GM19238 (cell line): ENCODE measurements at regions not wholly inside any gene's neighbourhood (a gene's known extent, or its start where the extent isn't known, plus 50 kb on each side); places are given as distances from the start of the nearest gene placed in this dataset.
A peak's percentile ranks its signal among the peaks of the same experiment; 100 is the strongest.
"Not testable (repeated sequence)": the region's sequence is repeated elsewhere in the genome, so short reads cannot be mapped to it uniquely, and the experiment has no call there.

Source experiments
- DNase-seq: peaks from one replicate; pipeline ENCODE4 v3.0.0; 2011; ENCODE audit warnings: low spot score; ENCODE audit not compliant: insufficient read length

- DNase-seq = no peak
These were observed 120.5 kb downstream of the PMAIP1 start for GRCh38 chr18:60020107-60020925.

- no peak for DNase-seq
These were observed 119.7 kb downstream of the PMAIP1 start for GRCh38 chr18:60019463-60019840.

- DNase-seq = no peak
These were observed 119.0 kb downstream of the PMAIP1 start for GRCh38 chr18:60018618-60019462.

- DNase-seq = not testable (repeated sequence)
These were observed 118.3 kb downstream of the PMAIP1 start for GRCh38 chr18:60018134-60018533.

GRCh38 chr18:60017371-60017770 lies 117.6 kb downstream of the PMAIP1 start:
- no peak for DNase-seq

GRCh38 chr18:60015826-60016225 lies 116.0 kb downstream of the PMAIP1 start:
- DNase-seq = not testable (repeated sequence)

GRCh38 chr18:60013148-60013547 lies 113.4 kb downstream of the PMAIP1 start:
- not testable (repeated sequence) for DNase-seq

GRCh38 chr18:60010984-60011383 lies 111.2 kb downstream of the PMAIP1 start:
- no peak for DNase-seq

GRCh38 chr18:60010513-60010912 lies 110.7 kb downstream of the PMAIP1 start:
- no peak for DNase-seq

GRCh38 chr18:60007661-60008060 lies 107.9 kb downstream of the PMAIP1 start:
- no peak for DNase-seq

- no peak for DNase-seq
These were observed 103.9 kb downstream of the PMAIP1 start for GRCh38 chr18:60003610-60004185.

- DNase-seq = peak; percentile 10
These were observed 96.7 kb downstream of the PMAIP1 start for GRCh38 chr18:59996370-59996966.

GRCh38 chr18:59994357-59994756 lies 94.6 kb downstream of the PMAIP1 start:
- no peak for DNase-seq

- DNase-seq = no peak
These were observed 93.8 kb downstream of the PMAIP1 start for GRCh38 chr18:59993560-59993959.

GRCh38 chr18:59990121-59990823 lies 90.5 kb downstream of the PMAIP1 start:
- DNase-seq = no peak

GRCh38 chr18:59988098-59988706 lies 88.4 kb downstream of the PMAIP1 start:
- no peak for DNase-seq

- no peak for DNase-seq
These were observed 87.3 kb downstream of the PMAIP1 start for GRCh38 chr18:59987102-59987501.

GRCh38 chr18:59986139-59986538 lies 86.3 kb downstream of the PMAIP1 start:
- no peak for DNase-seq

GRCh38 chr18:59985289-59985688 lies 85.5 kb downstream of the PMAIP1 start:
- no peak for DNase-seq

GRCh38 chr18:59983506-59983905 lies 83.7 kb downstream of the PMAIP1 start:
- DNase-seq = no peak

GRCh38 chr18:59980188-59980637 lies 80.4 kb downstream of the PMAIP1 start:
- no peak for DNase-seq
